IPS-18c (cell line): ENCODE measurements at regions not wholly inside any gene's neighbourhood (a gene's known extent, or its start where the extent isn't known, plus 50 kb on each side); places are given as distances from the start of the nearest gene placed in this dataset.

Experiments
- H3K4me3 ChIP-seq: 2 replicates; pipeline ENCODE4 v1.7.0; 2013; ENCODE audit warnings: low read depth, mild to moderate bottlenecking, low read length, moderate library complexity; ENCODE audit not compliant: insufficient read depth
- H3K9me3 ChIP-seq: one replicate; pipeline ENCODE4 v1.6.1; 2013; ENCODE audit warnings: mild to moderate bottlenecking, low read length, moderate library complexity; ENCODE audit not compliant: control insufficient read depth, insufficient read depth

DNA sequence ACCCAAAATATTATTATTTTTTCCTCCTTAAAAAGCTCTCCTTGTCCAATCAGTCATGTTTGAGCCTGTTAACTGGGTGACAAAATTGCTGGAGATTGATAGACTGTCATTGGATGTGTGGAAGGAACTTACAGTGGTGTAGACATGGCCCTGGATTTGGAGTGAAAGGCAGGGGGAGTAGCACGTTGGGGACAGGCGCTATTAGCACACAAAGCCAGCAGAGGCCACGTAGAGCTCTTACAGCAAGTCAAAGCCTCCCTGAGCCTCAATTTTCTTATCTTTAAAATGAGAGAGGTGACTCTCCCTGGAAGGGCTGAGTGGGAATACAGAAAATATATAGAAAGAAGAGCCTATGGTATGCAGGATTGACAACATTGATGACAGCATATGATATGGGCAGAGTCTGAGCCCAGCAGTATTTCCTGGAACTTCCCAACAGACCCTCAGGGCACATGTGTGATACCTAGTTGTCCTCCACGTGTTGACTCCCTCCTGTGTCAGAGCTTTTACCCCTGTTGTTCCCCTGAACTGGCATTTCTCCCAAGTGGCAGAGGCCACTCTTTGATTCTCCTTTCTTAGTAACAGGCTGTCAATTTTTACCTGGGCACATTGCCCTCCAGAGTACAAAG, 504.9 kb downstream of the VRK1 start:
- H3K4me3 ChIP-seq, result no peak overlapping the region
- H3K9me3 ChIP-seq, result no peaks in the 10 kb centered on the region

DNA sequence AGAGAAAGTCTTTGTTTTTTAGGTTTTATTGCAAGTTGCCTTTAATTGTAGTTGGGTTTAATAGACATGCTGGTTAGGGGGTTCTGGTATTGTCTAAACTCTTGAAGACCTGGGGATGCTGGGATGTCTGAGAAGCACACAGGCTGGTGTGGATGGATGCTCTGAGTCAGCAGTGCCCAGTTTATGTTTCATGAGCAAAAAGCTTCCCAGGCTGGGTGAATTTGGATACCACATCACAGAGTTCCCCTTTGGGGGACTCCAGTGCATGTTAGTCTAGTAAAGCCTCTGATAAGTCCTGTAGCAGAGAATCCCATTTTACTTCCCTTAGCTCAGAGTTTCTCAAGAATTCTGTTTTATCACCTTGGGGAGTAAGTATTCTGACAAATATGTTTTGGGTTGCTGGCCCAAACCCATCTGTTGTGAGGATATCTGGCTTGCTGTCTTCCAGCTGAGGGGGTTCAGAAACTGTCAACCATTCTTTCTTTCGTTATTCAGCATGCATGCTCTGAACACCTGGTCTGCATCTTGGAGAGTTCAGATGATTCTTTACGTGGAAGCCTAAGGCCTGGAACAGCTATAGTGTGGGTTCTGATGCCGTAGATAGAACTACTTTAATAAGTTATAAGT, 509.1 kb downstream of the VRK1 start:
- H3K4me3 ChIP-seq, result no peak overlapping the region
- no peaks in the 10 kb centered on the region for H3K9me3 ChIP-seq

DNA sequence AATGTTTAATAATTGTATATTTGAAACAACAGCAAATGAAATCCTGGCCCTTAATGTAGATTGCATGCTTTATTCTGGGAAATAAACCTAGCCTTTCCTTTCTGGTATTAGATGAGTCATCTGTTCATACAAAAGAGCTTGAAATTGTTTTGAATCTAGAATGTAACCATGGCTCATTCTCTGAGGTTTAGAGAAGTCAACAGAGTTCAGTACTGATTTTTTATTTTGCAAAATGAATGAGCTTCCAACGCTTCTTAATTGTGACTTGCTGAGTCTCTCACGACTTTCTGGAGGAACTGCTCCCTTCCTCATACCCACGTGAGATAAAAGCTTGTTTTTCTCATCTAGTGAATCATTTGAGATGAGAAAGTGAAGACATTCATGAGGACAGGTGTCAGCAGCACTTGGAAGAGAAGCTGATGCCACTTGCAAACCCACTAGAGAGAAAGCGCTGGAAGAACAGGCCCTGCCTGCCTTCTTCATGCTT, 509.6 kb downstream of the VRK1 start:
- Histone ChIP-seq H3K4me3 (no peak overlapping the region), H3K9me3 (no peaks in the 10 kb centered on the region)

GRCh38 chr14:97311411-97311810, 514.2 kb downstream of the VRK1 start:
- no peaks in the 10 kb centered on the region for H3K9me3 ChIP-seq
- no peak overlapping the region for H3K4me3 ChIP-seq

GRCh38 chr14:97312910-97313309, 515.7 kb downstream of the VRK1 start:
- no peak overlapping the region for H3K4me3 ChIP-seq
- H3K9me3 ChIP-seq, result no peaks in the 10 kb centered on the region

- H3K9me3 ChIP-seq, result no peaks in the 10 kb centered on the region
- no peak overlapping the region for H3K4me3 ChIP-seq
Measured at GRCh38 chr14:97315790-97316189, 518.6 kb downstream of the VRK1 start.

DNA sequence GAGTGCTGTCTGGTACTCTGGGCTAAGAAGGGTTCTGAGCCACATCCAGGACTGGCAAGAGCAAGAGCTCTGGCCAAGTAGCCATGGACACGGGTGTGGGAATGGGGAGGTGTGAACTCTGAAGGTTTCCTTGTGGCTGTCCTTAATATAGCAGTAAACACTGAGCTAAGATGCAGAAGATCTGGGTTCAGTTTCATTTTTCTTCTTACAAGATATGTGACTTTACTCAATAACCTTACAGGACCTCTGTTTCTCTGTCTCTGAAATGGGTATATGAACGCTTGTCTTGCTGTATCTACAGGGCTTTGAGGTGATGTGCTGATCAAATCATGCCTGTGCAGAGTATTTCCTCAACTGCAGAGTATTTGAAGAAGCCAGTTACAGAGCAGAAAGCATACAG, 521.2 kb downstream of the VRK1 start:
- Histone ChIP-seq H3K9me3 (no peaks in the 10 kb centered on the region), H3K4me3 (no peak overlapping the region)

- no peak overlapping the region for H3K4me3 ChIP-seq
- no peaks in the 10 kb centered on the region for H3K9me3 ChIP-seq
Measured at GRCh38 chr14:97319691-97320090, 522.5 kb downstream of the VRK1 start.

- H3K9me3 ChIP-seq, result no peaks in the 10 kb centered on the region
- H3K4me3 ChIP-seq, result no peak overlapping the region
Measured at GRCh38 chr14:97328743-97329142, 531.6 kb downstream of the VRK1 start.

GRCh38 chr14:97329701-97330100, 532.5 kb downstream of the VRK1 start:
- Histone ChIP-seq H3K4me3 (no peak overlapping the region), H3K9me3 (no peaks in the 10 kb centered on the region)

DNA sequence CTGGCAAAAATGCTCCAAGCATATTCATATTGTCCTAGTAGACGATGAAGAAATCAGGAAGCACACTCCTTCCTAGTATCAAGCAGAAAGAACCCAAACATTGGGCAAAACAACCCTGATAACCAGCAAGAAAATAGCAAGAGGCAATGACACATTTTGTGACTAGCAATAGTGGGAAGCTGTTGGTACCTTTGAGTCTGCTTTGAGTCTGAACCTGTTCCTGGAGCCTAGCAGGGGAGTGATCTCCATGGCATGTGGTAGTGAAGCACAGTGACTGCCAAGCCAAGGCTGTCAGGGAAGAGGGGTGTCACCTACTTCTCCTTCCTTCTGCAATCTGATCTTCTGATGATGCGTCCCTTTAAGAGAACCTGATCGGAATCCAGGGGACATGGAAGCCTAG, 533.9 kb downstream of the VRK1 start:
- Histone ChIP-seq H3K9me3 (no peaks in the 10 kb centered on the region), H3K4me3 (no peak overlapping the region)

DNA sequence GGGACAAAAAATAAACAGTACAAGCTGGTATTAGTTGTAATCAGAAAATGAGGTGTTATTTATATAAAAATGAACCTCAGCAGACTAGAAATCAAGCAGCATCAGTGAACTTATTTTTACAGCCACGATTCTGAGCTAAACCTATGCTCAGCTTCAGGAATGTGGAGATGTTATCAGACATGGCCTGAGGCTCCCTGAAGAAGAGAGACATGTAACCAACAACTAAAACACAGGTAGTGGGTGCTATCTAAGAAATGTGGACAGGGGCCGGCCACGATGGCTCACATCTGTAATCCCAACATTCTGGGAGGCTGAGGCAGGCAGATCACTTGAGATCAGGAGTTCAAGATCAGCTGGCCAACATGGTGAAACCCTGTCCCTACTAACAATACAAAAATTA, 534.3 kb downstream of the VRK1 start:
- H3K4me3 ChIP-seq, result no peak overlapping the region

GRCh38 chr14:97336179-97336578, 539.0 kb downstream of the VRK1 start:
- H3K9me3 ChIP-seq, result no peaks in the 10 kb centered on the region

More for the DNA sequence above, 534.3 kb downstream of the VRK1 start:
- H3K9me3 ChIP-seq, result no peaks in the 10 kb centered on the region

DNA sequence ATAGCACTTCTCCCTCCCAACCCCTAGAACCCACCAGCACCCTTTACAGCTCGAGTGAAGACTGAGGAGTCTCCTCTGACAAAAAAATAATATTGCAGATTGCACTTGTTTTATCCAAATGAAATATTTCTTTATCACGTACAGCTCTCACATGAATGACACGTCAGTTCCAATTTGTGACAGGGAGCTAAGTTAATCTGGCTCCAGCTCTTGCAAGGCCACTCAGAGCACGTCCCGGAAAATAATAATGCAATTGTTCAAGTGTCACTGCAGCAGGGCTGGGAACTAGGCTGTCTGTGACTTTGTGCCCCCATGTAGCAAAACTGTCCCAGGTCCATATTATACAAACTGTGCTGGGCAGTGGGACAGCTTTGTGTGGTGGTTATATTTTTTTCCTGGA, 539.6 kb downstream of the VRK1 start:
- Histone ChIP-seq H3K9me3 (no peaks in the 10 kb centered on the region), H3K4me3 (no peak overlapping the region)

More at GRCh38 chr14:97336179-97336578, 539.0 kb downstream of the VRK1 start:
- no peak overlapping the region for H3K4me3 ChIP-seq

GRCh38 chr14:97337267-97337666, 540.1 kb downstream of the VRK1 start:
- no peak overlapping the region for H3K4me3 ChIP-seq
- no peaks in the 10 kb centered on the region for H3K9me3 ChIP-seq

GRCh38 chr14:97337670-97338069, 540.5 kb downstream of the VRK1 start:
- H3K9me3 ChIP-seq, result no peaks in the 10 kb centered on the region
- no peak overlapping the region for H3K4me3 ChIP-seq

GRCh38 chr14:97344666-97345065, 547.5 kb downstream of the VRK1 start:
- H3K9me3 ChIP-seq, result no peaks in the 10 kb centered on the region
- no peak overlapping the region for H3K4me3 ChIP-seq

- H3K9me3 ChIP-seq, result no peaks in the 10 kb centered on the region
- no peak overlapping the region for H3K4me3 ChIP-seq
Measured at GRCh38 chr14:97346675-97347074, 549.5 kb downstream of the VRK1 start.

- Histone ChIP-seq H3K9me3 (no peaks in the 10 kb centered on the region), H3K4me3 (no peak overlapping the region)
Measured at GRCh38 chr14:97349463-97349862, 552.3 kb downstream of the VRK1 start.
